Spleen (tissue), 11 donors: ENCODE measurements at regions not wholly inside any gene's neighbourhood (a gene's known extent, or its start where the extent isn't known, plus 50 kb on each side); places are given as distances from the start of the nearest gene placed in this dataset.
"Not testable (repeated sequence)": the region's sequence is repeated elsewhere in the genome, so short reads cannot be mapped to it uniquely, and the experiment has no call there.

Experiments used
- DNase-seq: peaks from one replicate; pipeline ENCODE4 v3.0.0-alpha.2; 2020
- H3K27ac ChIP-seq, 8 donors: fragments of 200-600 bp; sonication (generic) in 7 of 8; 1 replicate in 4 of 8; 2 replicates in 4 of 8; pipeline versions ENCODE4 v1.5.0 to v1.8.0; 2016 to 2021; ENCODE audit warnings: inconsistent platforms in 4 of 8, mild to moderate bottlenecking in 4 of 8, moderate library complexity in 1 of 8
- H3K27me3 ChIP-seq, 7 donors: fragments of 200-600 bp; sonication (generic) in 6 of 7; replicated peaks in 1 of 7; 1 replicate in 4 of 7; 2 replicates in 3 of 7; pipeline versions ENCODE4 v1.5.0 to v1.8.0; 2016 to 2021; ENCODE audit warnings: inconsistent platforms in 3 of 7, mild to moderate bottlenecking in 1 of 7
- H3K36me3 ChIP-seq, 6 donors: fragments of 200-600 bp; sonication (generic) in 5 of 6; 1 replicate in 4 of 6; 2 replicates in 2 of 6; pipeline versions ENCODE4 v1.5.0 to v1.8.0; 2016 to 2021; ENCODE audit warnings: inconsistent platforms in 2 of 6
- H3K4me1 ChIP-seq, 6 donors: fragments of 200-600 bp; sonication (generic) in 5 of 6; 1 replicate in 3 of 6; 2 replicates in 3 of 6; pipeline versions ENCODE4 v1.5.0 to v1.8.0; 2016 to 2021; ENCODE audit warnings: inconsistent platforms in 3 of 6
- H3K4me3 ChIP-seq, 8 donors: fragments of 200-600 bp; sonication (generic) in 7 of 8; 1 replicate in 4 of 8; 2 replicates in 4 of 8; pipeline versions ENCODE4 v1.5.0 to v1.8.0; 2016 to 2021; ENCODE audit warnings: inconsistent platforms in 4 of 8, mild to moderate bottlenecking in 4 of 8, moderate library complexity in 2 of 8
- H3K9me3 ChIP-seq, 8 donors: fragments of 200-600 bp; sonication (generic) in 7 of 8; 1 replicate in 4 of 8; 2 replicates in 4 of 8; pipeline versions ENCODE4 v1.5.0 to v1.8.0; 2016 to 2021; ENCODE audit warnings: inconsistent platforms in 4 of 8
- POLR2A ChIP-seq, 3 donors: fragments of 450-650 bp; IDR thresholded peaks; one replicate each; pipeline ENCODE4 v1.5.1; 2017; ENCODE audit warnings: antibody characterized with exemption in 3 of 3, mild to moderate bottlenecking in 1 of 3
- POLR2AphosphoS5 ChIP-seq, 3 donors: sonication (generic); formaldehyde crosslinking; IDR thresholded peaks; one replicate each; pipeline ENCODE4 v1.5.1; 2017; ENCODE audit warnings: antibody characterized with exemption in 3 of 3
- WGBS, 5 donors: extraction: QIAGEN DNeasy Blood & Tissue Kit in 3 of 5; methylation state at CpG; one replicate each; pipeline versions ENCODE4 v1.1.5 to v1.1.7; 2013 to 2018; 5-methylcytosine and 5-hydroxymethylcytosine counted together
- intact Hi-C: fragments of 100-400 bp; cut with DNase I; formaldehyde crosslinking; loops from one replicate; pipeline ENCODE4 v1.15.0; 2023; ENCODE audit warnings: low total_unique reads
- TF ChIP-seq, protein P1 (sequence below), 11 experiments: fragments of 200-600 bp in 7 of 11; fragments of 450-650 bp in 4 of 11; sonication (generic) in 4 of 11; IDR thresholded peaks in 8 of 11; conservative IDR thresholded peaks in 3 of 11; 1 replicate in 7 of 11; 2 replicates in 4 of 11; pipeline versions ENCODE4 v1.4.0 to v1.8.0; 2016 to 2021; ENCODE audit warnings: antibody characterized with exemption in 11 of 11, inconsistent platforms in 4 of 11, mild to moderate bottlenecking in 1 of 11
- donor health status: healthy with polysubstance abuse.
- donor health status: DM: no; HTN: no; CAD: no; lungs with moderate emphysema.
- donor health status: DM: no; HTN: no; CAD: no.
- donor health status: Bipolar disorder and iron deficiency.
- donor health status: healthy.
- donor health status: DM: no; HTN: no; CAD: no.
- donor health status: DM: yes; HTN: yes; CAD: no.

DNA sequence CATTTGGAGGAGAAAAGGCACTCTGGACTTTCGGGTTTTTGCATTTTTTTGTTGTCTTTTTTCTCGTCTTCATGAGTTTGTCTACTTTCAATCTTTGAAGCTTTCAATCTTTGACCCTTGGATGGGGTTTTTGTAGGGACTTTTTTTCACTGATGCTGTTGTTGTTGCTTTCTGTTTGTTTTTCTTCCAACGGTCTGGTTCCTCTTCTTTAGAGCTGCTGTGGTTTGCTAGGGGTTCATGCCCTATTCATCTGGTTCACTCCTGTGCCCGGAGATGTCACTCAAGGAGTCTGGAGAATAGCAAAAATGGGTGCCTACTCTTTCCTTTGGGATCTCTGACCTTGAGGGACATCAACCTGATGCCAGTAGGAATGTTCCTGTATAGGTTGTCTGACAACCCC is 378.6 kb upstream of the TYRP1 start:
- intact Hi-C loops = no loop called here
- TF ChIP-seq POLR2A (IDR thresholded peaks at IDR 0.05) = no peak
- TF ChIP-seq, protein P1, sequence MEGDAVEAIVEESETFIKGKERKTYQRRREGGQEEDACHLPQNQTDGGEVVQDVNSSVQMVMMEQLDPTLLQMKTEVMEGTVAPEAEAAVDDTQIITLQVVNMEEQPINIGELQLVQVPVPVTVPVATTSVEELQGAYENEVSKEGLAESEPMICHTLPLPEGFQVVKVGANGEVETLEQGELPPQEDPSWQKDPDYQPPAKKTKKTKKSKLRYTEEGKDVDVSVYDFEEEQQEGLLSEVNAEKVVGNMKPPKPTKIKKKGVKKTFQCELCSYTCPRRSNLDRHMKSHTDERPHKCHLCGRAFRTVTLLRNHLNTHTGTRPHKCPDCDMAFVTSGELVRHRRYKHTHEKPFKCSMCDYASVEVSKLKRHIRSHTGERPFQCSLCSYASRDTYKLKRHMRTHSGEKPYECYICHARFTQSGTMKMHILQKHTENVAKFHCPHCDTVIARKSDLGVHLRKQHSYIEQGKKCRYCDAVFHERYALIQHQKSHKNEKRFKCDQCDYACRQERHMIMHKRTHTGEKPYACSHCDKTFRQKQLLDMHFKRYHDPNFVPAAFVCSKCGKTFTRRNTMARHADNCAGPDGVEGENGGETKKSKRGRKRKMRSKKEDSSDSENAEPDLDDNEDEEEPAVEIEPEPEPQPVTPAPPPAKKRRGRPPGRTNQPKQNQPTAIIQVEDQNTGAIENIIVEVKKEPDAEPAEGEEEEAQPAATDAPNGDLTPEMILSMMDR (IDR thresholded peaks at IDR 0.05 in 8 of 11, conservative IDR thresholded peaks at IDR 0.05 in 3 of 11) = no peak
- no peak for TF ChIP-seq POLR2AphosphoS5 (IDR thresholded peaks at IDR 0.05)
- H3K27ac ChIP-seq = no peak overlapping the region

DNA sequence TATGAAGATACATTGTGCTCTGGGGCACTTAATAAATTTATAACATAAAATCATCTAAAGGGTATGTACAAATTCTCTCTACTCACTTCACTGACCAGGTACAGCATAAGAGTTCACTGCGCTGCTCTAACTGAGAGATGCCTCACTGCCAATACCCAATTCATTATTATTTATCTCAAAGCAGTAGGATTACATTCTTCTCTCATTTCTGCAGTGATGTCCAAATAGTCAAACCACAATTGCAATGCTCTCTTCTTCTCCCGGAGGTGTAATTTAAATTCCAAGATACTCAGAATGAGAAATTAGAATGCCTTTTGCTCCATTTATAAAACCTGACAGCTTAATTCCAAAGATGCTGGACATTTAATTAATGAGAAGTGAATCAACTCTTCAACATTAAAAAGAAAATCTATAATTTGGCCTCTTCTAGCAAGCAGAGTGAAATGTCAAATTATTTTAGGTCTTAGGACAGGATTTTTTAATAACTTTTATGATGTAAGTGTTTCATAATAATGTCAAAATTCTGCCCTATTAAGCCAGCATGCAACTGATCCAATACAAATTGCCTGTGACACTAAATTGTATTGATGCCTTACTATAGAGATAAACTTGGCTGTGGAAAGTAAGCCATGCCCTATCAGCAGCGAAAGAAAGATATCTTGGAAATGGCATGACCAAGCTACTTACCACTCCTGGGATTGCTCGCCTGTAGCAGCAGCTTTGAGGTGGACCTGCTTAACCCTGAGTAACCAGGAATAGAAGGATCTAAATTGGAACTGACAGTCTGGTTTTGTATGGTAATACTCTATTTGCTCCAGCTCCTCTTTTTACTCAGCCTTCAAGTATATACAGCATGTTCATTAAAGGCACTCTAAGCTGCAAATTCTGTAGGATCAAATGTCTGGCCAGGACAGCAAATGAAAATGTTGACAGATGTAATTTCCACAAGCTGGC is 374.2 kb upstream of the TYRP1 start:
- TF ChIP-seq POLR2AphosphoS5 (IDR thresholded peaks at IDR 0.05) (no peak), POLR2A (IDR thresholded peaks at IDR 0.05) (no peak)
- TF ChIP-seq, protein P1 (IDR thresholded peaks at IDR 0.05 in 8 of 11, conservative IDR thresholded peaks at IDR 0.05 in 3 of 11) = no peak
- H3K27ac ChIP-seq = no peak overlapping the region
- H3K27me3 ChIP-seq = no peaks in the 10 kb centered on the region
- H3K4me1 ChIP-seq = no peaks in the 10 kb centered on the region
- intact Hi-C loops = no loop called here
- H3K9me3 ChIP-seq = peaks cover 0 to 6% (median 0%) of the 10 kb centered on the region in 8 donors
- 65 to 84% (median 80%) methylated on average over 4 of the region's 4 CpGs for WGBS, 5 donors
- H3K4me3 ChIP-seq = no peak overlapping the region
- H3K36me3 ChIP-seq = no peaks in the 10 kb centered on the region
- no peak for DNase-seq

More for the DNA sequence above, 378.6 kb upstream of the TYRP1 start:
- DNase-seq = no peak
- no peaks in the 10 kb centered on the region for H3K27me3 ChIP-seq
- no peaks in the 10 kb centered on the region for H3K4me1 ChIP-seq
- H3K4me3 ChIP-seq = no peak overlapping the region
- H3K36me3 ChIP-seq = no peaks in the 10 kb centered on the region
- peaks cover 0 to 34% (median 17%) of the 10 kb centered on the region in 8 donors for H3K9me3 ChIP-seq
- WGBS, 5 donors = 62 to 75% (median 67%) methylated on average over 4 of the region's 4 CpGs

DNA sequence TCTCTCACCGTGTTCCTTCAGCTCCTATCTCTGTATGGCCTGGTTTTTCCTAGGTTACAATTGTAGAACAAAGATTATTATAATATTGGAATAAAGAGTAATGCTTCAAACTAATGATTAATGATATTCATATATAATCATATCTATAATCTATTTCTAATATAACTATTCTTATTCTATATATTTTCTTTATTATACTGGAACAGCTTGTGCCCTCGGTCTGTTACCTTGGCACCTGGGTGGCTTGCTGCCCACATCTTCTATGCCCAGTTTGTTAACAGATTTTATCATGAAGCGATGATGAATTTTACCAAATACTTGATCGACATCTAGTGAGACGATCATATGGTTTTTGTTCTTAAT is 363.6 kb upstream of the TYRP1 start:
- Histone ChIP-seq H3K27ac (no peak overlapping the region), H3K4me1 (no peaks in the 10 kb centered on the region), H3K36me3 (no peaks in the 10 kb centered on the region), H3K9me3 (no peaks in the 10 kb centered on the region), H3K4me3 (no peak overlapping the region), H3K27me3 (peaks cover 0 to 3% (median 0%) of the 10 kb centered on the region in 7 donors)
- TF ChIP-seq POLR2AphosphoS5 (IDR thresholded peaks at IDR 0.05) (no peak), POLR2A (IDR thresholded peaks at IDR 0.05) (no peak)
- TF ChIP-seq, protein P1 (IDR thresholded peaks at IDR 0.05 in 8 of 11, conservative IDR thresholded peaks at IDR 0.05 in 3 of 11) = no peak
- WGBS, 5 donors = 65 to 71% (median 67%) methylated on average over 5 of the region's 5 CpGs
- intact Hi-C loops = no loop called here
- DNase-seq = no peak

DNA sequence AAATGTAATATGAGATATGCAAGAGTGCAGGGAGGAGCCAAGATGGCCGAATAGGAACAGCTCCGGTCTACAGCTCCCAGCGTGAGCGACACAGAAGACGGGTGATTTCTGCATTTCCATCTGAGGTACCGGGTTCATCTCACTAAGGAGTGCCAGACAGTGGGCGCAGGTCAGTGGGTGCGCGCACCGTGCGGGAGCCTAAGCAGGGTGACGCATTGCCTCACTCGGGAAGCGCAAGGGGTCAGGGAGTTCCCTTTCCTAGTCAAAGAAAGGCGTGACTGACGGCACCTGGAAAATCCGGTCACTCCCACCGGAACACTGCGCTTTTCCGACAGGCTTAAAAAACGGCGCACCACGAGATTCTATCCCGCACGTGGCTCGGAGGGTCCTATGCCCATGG is 359.2 kb upstream of the TYRP1 start:
- DNase-seq, H3K27me3 ChIP-seq, H3K4me3 ChIP-seq, H3K27ac ChIP-seq, intact Hi-C loops, H3K4me1 ChIP-seq, H3K36me3 ChIP-seq, H3K9me3 ChIP-seq: not testable (repeated sequence)
- WGBS, 5 donors = 78 to 88% (median 80%) methylated on average over 19 to 26 of the region's 26 CpGs
